Activated CD4-positive, alpha-beta T cell treated with anti-CD3 and anti-CD28 coated beads, Interleukin-2, amount 10 ng/mL, durations not matched to agents 24 days and 14 days (primary cell): ENCODE measurements at regions not wholly inside any gene's neighbourhood (a gene's known extent, or its start where the extent isn't known, plus 50 kb on each side); places are given as distances from the start of the nearest gene placed in this dataset.

Experiments used
- DNase-seq: peaks from one replicate; pipeline ENCODE4 v3.0.0; 2022
- H3K27ac Mint-ChIP-seq: one replicate; pipeline ENCODE4 v1.8.0; 2022; ENCODE audit warnings: mild to moderate bottlenecking, mixed read lengths
- H3K27me3 Mint-ChIP-seq: one replicate; pipeline ENCODE4 v1.8.0; 2022; ENCODE audit warnings: mixed read lengths
- H3K36me3 Mint-ChIP-seq: one replicate; pipeline ENCODE4 v1.8.0; 2022; ENCODE audit warnings: low read depth, mild to moderate bottlenecking, mixed read lengths
- H3K4me1 Mint-ChIP-seq: one replicate; pipeline ENCODE4 v1.8.0; 2021; ENCODE audit warnings: mixed read lengths
- H3K4me3 Mint-ChIP-seq: one replicate; pipeline ENCODE4 v1.8.0; 2022; ENCODE audit warnings: mild to moderate bottlenecking, moderate library complexity, mixed read lengths
- H3K9me3 Mint-ChIP-seq: one replicate; pipeline ENCODE4 v1.8.0; 2021; ENCODE audit warnings: mixed read lengths
- intact Hi-C: fragments of 100-400 bp; cut with micrococcal nuclease; formaldehyde crosslinking; loops from one replicate; pipeline ENCODE4 v1.15.1; 2023

DNA sequence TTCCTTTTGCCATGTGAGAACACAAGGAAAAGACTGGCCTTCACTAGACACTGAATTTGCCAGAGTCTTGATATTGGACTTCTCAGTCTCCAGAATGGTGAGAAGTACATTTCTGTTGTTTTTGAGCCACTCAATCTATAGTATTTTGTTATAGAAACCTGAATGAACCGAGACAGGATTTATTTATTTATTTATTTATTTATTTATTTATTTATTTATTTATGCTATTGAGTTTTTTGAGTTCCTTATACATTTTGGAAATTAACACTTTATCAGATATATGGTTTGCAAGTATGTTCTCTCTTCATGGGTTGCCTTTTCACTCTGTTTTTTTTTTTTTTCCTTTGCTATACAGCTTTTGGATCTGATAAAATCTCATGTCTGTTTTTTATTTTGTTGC, 319.0 kb upstream of the PCDH20 start:
- H3K27me3 Mint-ChIP-seq = no peaks in the 10 kb centered on the region
- no peak overlapping the region for H3K27ac Mint-ChIP-seq
- no peaks in the 10 kb centered on the region for H3K4me1 Mint-ChIP-seq
- intact Hi-C loops = no loop called here
- H3K4me3 Mint-ChIP-seq = no peak overlapping the region
- H3K9me3 Mint-ChIP-seq = no peaks in the 10 kb centered on the region
- H3K36me3 Mint-ChIP-seq = no peaks in the 10 kb centered on the region
- no peak for DNase-seq

DNA sequence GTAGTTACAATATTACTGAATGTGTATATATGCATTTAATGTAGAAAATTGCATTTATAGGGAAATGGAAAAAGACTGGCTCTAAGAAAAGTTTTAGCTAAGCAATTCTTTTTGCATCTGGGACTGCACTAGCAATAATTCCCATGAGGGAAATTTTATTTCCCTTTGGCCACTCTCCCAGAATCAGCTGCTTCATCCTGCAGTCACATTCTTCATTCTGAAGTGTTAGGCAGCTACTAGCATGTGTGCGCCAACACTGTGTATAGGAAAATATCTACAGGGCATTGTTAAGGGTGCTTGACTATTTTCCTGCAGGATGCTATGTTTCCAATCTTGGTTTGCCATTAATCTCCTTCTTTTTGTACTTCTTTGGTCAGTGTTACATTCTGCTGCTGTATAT, 312.8 kb upstream of the PCDH20 start:
- no peaks in the 10 kb centered on the region for H3K27me3 Mint-ChIP-seq
- H3K9me3 Mint-ChIP-seq = peaks cover 3% of the 10 kb centered on the region
- H3K4me1 Mint-ChIP-seq = no peaks in the 10 kb centered on the region
- no peak overlapping the region for H3K27ac Mint-ChIP-seq
- no peak overlapping the region for H3K4me3 Mint-ChIP-seq
- H3K36me3 Mint-ChIP-seq = no peaks in the 10 kb centered on the region
- intact Hi-C loops = no loop called here
- DNase-seq = no peak

DNA sequence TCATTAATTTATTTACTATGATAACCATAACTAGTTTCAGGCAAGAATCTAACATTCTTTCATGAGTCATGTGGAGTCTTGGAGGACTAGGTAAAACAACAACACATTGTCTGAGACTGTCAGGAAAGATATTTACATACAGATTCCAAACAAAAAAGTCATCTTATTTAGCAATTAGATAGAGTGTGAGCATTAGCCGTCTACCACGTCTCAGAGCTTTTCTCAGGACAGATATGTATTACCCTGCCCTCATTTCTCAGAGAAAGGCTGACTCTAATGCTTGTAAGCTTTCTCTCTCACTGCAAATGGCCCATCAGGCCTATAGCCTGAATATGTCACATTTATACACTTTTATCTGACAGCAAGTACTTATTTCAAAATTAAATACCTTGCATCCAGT, 312.1 kb upstream of the PCDH20 start:
- H3K4me1 Mint-ChIP-seq = no peaks in the 10 kb centered on the region
- intact Hi-C loops = no loop called here

DNA sequence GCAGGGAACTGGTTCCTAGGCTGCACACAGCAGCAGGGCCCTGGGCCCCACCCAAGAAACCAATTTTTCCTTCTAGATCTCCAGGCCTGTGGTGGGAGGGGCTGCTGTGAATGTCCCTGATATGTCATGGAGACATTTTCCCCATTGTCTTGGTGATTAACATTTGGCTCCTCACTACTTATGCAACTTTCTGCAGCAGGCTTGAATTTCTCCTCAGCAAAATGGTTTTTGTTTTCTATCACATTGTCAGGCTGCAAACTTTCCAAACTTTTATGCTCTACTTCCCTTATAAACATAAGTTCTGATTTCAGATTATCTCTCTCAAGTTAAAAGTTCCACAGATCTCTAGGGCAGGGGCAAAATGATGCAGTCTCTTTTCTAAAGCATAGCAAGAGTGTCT, 310.2 kb upstream of the PCDH20 start:
- H3K27ac Mint-ChIP-seq = no peak overlapping the region
- no peaks in the 10 kb centered on the region for H3K4me1 Mint-ChIP-seq
- no peak overlapping the region for H3K4me3 Mint-ChIP-seq
- no peaks in the 10 kb centered on the region for H3K27me3 Mint-ChIP-seq
- peaks cover 7% of the 10 kb centered on the region for H3K9me3 Mint-ChIP-seq
- intact Hi-C loops = no loop called here
- no peaks in the 10 kb centered on the region for H3K36me3 Mint-ChIP-seq
- no peak for DNase-seq

More for the DNA sequence above, 312.1 kb upstream of the PCDH20 start:
- Mint-ChIP-seq H3K27ac (no peak overlapping the region), H3K36me3 (no peaks in the 10 kb centered on the region), H3K4me3 (no peak overlapping the region), H3K9me3 (peaks cover 5% of the 10 kb centered on the region), H3K27me3 (no peaks in the 10 kb centered on the region)
- no peak for DNase-seq

DNA sequence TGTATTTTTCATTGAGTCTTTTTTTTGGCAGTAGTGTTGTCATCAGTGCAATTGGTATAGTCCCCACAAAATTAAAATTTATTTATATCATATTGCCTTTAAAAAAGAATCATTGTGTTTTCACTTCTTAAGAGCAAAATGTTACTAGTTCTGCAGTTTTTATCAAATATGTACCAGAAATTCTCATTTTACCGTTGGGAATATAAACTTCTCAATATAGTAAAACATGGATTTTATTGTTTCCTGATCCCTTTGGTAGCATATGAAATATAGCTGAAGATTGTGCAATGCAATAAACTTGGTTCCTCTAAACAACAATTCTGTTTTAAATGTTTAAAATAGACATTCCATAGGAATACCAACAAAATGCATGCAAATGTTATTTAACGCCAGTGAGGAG, 306.5 kb upstream of the PCDH20 start:
- Mint-ChIP-seq H3K27me3 (no peaks in the 10 kb centered on the region), H3K27ac (no peak overlapping the region), H3K4me1 (no peaks in the 10 kb centered on the region), H3K4me3 (no peak overlapping the region), H3K9me3 (peaks cover 7% of the 10 kb centered on the region), H3K36me3 (no peaks in the 10 kb centered on the region)
- no peak for DNase-seq
- intact Hi-C loops = no loop called here

DNA sequence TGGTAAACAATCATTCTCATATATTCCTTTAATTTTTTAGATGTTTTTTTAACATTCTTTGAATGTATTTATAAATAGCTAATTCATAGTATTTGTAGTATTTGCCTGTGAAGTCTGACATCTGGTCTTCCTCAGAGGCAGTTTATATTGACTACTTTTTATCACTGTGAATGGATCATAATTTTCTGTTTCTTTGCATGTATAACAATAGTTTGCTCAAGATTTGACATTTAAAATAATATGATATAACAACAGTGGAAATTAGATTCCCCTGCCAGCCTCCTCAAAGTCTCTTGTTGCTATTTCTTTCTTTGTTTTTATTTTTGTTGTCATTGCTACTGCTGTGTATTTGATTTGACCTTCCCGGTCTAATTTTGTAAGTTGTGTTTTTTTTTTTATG, 297.0 kb upstream of the PCDH20 start:
- H3K9me3 Mint-ChIP-seq = no peaks in the 10 kb centered on the region
- no peak overlapping the region for H3K4me3 Mint-ChIP-seq
- H3K36me3 Mint-ChIP-seq = no peaks in the 10 kb centered on the region
- no peaks in the 10 kb centered on the region for H3K27me3 Mint-ChIP-seq
- no peak overlapping the region for H3K27ac Mint-ChIP-seq
- DNase-seq = no peak
- no peaks in the 10 kb centered on the region for H3K4me1 Mint-ChIP-seq
- intact Hi-C loops = no loop called here

DNA sequence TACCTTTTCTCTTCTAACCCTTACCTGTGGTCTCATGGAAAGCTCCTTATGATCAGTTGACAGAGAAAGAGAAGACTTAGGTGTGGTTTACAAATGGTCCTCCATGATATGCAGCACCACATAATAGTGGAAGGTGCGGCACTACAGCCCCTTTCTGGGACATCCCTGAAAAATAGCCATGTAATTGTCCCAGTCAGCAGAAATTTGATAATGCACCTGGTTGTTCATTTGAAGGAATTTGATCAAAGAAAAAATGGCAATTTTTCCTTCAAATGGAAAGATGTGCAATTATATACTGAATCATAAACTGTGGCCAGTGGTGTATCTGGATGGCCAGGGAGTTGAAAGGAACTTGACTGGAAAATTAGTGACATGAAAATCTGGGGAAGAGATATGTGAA, 293.6 kb upstream of the PCDH20 start:
- intact Hi-C loops = no loop called here
- no peaks in the 10 kb centered on the region for H3K36me3 Mint-ChIP-seq

DNA sequence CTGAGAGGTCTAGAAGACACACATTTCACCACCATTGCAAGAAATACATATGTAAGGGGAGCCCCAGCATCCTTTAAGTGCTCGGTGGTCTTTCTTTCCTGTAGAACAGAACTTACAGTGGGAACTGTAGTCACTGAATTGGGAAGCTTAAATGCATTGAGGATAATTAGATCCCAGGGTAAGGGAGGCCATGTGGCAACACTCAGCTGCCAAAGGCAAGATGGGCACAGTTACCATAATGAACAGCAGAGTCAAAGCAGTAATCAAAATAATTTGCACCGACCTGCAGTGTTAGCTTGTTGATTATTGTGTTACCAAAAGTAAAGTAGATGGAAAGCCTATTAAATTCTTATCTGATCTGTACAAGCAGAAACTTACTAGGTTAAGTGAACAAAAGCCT, 291.2 kb upstream of the PCDH20 start:
- no peaks in the 10 kb centered on the region for H3K36me3 Mint-ChIP-seq
- H3K4me3 Mint-ChIP-seq = no peak overlapping the region
- H3K9me3 Mint-ChIP-seq = peaks cover 5% of the 10 kb centered on the region
- intact Hi-C loops = no loop called here
- no peak overlapping the region for H3K27ac Mint-ChIP-seq
- DNase-seq = no peak
- H3K27me3 Mint-ChIP-seq = no peaks in the 10 kb centered on the region
- H3K4me1 Mint-ChIP-seq = no peaks in the 10 kb centered on the region

More for the DNA sequence above, 293.6 kb upstream of the PCDH20 start:
- Mint-ChIP-seq H3K9me3 (peaks cover 5% of the 10 kb centered on the region), H3K27me3 (no peaks in the 10 kb centered on the region), H3K4me3 (no peak overlapping the region), H3K27ac (no peak overlapping the region), H3K4me1 (no peaks in the 10 kb centered on the region)
- no peak for DNase-seq

DNA sequence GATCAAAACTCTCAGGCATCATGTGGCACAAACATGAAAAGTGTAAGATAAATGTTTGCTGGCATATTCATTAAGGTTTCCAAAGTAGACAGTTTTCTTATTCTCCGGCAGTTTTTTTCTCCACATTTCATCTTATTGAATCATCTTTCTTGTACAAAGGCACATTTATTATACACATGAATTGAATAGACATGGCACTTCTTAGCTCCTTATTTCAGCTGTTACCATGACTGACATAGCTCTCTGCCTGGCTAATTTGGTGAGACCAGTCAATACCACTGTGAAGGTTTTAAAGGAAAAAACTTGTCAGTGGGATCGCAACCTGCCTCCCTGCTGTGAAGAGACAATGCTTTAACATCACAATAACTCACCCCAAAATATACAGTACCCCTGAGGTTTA, 285.0 kb upstream of the PCDH20 start:
- H3K36me3 Mint-ChIP-seq = no peaks in the 10 kb centered on the region
- no peak overlapping the region for H3K27ac Mint-ChIP-seq
- no peak overlapping the region for H3K4me3 Mint-ChIP-seq
- no peak for DNase-seq
- intact Hi-C loops = no loop called here
- H3K9me3 Mint-ChIP-seq = peaks cover 8% of the 10 kb centered on the region
- H3K4me1 Mint-ChIP-seq = no peaks in the 10 kb centered on the region
- no peaks in the 10 kb centered on the region for H3K27me3 Mint-ChIP-seq

DNA sequence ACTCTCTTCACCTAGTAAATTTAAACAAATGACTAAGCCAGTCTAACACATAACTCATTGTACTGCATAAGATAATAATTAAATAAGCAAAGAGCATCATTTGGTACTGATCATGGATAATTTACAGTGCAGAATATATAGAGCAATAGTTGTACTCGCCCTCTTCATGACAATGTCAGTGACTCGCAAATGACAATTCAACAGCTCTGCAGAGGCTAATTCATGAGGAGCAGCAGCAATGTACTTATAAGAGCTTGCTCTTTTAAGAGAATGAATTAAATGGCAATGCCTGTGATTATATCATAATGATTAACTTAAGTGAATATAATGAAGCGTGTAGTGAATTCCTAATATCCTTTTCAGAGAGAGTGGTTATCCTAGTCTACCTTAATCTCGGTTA, 284.5 kb upstream of the PCDH20 start:
- Mint-ChIP-seq H3K4me3 (no peak overlapping the region), H3K9me3 (peaks cover 8% of the 10 kb centered on the region), H3K4me1 (no peaks in the 10 kb centered on the region), H3K36me3 (no peaks in the 10 kb centered on the region), H3K27ac (no peak overlapping the region), H3K27me3 (no peaks in the 10 kb centered on the region)
- DNase-seq = no peak
- intact Hi-C loops = no loop called here

DNA sequence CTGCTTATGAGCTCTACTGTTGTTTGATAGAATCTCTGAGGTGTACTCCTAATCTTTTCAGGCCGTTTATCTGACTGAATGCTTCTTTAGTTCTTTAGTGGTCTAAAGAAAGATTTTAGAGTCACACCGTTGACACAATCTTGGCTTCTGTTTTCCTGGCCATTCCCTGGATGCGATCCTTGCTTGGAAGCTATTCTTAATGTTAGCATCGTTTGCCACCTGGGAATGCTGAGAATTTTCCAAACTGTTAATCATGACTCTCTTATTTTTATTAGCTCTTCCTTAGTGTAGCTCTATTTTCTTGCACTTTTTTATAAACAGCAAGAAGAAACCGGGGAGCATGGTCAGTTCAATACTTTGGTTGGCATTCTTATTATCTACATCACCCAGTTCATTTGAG, 281.0 kb upstream of the PCDH20 start:
- intact Hi-C loops = no loop called here
- H3K36me3 Mint-ChIP-seq = no peaks in the 10 kb centered on the region
- no peak overlapping the region for H3K4me3 Mint-ChIP-seq
- H3K4me1 Mint-ChIP-seq = no peaks in the 10 kb centered on the region
- no peak overlapping the region for H3K27ac Mint-ChIP-seq
- H3K27me3 Mint-ChIP-seq = no peaks in the 10 kb centered on the region
- DNase-seq = no peak
- peaks cover 3% of the 10 kb centered on the region for H3K9me3 Mint-ChIP-seq

DNA sequence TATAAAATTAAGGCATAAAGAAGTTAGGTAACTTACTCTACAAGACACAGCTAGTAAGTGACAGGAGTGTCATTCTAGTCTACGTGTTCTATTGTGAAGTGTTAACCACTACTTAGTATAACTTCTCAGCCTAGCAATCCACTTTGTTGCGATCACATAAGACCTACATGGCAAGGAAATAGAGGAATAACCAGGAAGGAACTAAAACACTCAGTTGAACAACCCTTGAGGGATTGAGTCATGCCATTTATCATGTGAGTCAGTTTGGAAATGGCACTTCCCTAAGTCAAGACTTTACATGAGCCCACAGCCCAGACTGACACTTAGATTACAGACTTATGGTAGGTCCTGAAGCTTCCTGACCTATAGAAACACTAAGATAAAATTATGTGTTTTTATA, 279.5 kb upstream of the PCDH20 start:
- Mint-ChIP-seq H3K27ac (no peak overlapping the region), H3K9me3 (peaks cover 3% of the 10 kb centered on the region), H3K4me1 (no peaks in the 10 kb centered on the region), H3K36me3 (no peaks in the 10 kb centered on the region), H3K27me3 (no peaks in the 10 kb centered on the region), H3K4me3 (no peak overlapping the region)
- intact Hi-C loops = no loop called here
- no peak for DNase-seq

DNA sequence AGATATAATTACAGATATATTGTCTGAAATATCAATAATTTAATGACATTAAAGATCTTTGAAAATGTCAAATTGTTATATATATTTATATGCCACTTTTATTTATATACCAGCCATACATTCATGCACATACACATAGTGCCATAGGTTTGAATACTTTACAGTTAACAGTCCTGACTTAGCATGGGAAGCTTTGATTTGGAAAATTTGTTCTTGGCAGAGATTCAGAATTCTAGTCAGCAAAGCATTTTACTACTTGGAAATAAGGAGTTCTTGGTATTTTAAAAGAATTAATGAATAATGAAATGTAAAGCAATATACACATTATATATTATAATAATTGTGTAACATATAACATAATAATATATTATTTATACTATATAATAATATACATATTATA, 277.0 kb upstream of the PCDH20 start:
- H3K4me1 Mint-ChIP-seq = no peaks in the 10 kb centered on the region
- intact Hi-C loops = no loop called here
- no peaks in the 10 kb centered on the region for H3K27me3 Mint-ChIP-seq
- DNase-seq = no peak
- H3K36me3 Mint-ChIP-seq = no peaks in the 10 kb centered on the region
- no peaks in the 10 kb centered on the region for H3K9me3 Mint-ChIP-seq
- H3K27ac Mint-ChIP-seq = no peak overlapping the region
- no peak overlapping the region for H3K4me3 Mint-ChIP-seq

DNA sequence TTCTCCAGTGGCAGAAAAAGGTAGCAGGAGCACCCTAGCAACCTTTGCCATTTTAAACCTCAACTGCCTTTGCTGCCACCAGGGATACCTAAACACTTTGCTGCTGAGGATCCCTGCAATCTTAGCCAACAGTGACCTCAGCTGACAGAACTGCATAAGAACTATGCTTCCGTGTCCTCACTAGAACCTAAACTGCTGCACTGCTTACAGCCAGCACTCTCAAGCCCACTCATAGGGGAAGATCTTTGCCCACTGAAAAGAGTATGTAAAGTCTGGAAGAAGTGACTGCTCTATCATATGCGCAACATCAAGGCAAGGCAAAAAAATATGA, 270.0 kb upstream of the PCDH20 start:
- intact Hi-C loops = no loop called here
- Mint-ChIP-seq H3K36me3 (no peaks in the 10 kb centered on the region), H3K9me3 (peaks cover 14% of the 10 kb centered on the region), H3K4me3 (no peak overlapping the region), H3K27ac (no peak overlapping the region), H3K4me1 (no peaks in the 10 kb centered on the region), H3K27me3 (no peaks in the 10 kb centered on the region)
- no peak for DNase-seq

DNA sequence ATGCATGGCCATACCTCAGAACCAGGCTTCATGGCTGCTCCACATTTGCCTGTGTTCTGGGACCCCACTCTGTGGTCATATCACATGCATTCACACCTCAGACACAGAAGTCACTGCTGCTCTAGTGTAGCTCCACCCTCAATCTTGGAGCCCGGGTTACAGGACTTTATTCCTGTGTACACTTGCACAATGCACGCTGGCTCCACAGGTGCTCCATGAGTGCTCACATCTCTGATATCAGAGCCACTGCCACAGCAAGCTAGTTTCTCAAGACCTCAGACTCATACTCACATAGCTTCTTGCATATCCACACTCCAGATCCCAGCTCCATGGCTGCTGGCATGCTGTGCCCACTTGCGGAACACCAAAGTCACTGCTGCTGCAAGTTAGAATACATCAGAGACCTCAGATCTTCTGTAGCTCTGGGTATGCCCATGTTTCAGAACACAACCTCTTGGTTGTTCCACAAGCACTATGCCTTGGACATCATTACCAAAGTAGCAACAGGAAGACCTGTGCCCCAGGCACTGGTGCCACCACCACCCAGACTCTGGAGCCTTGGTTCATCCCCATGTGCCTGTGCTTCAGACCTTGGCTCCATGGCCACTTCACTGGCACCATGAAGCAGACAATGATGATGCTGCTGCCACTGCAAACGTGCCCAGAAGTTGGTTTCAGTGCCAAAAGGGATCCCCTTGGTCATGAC, 269.5 kb upstream of the PCDH20 start:
- H3K27ac Mint-ChIP-seq = no peak overlapping the region
- intact Hi-C loops = no loop called here
- H3K9me3 Mint-ChIP-seq = peaks cover 14% of the 10 kb centered on the region
- no peaks in the 10 kb centered on the region for H3K4me1 Mint-ChIP-seq
- no peak overlapping the region for H3K4me3 Mint-ChIP-seq
- H3K27me3 Mint-ChIP-seq = no peaks in the 10 kb centered on the region
- H3K36me3 Mint-ChIP-seq = no peaks in the 10 kb centered on the region
- DNase-seq = no peak
